HuH-7.5 (cell line): ENCODE measurements at regions not wholly inside any gene's neighbourhood (a gene's known extent, or its start where the extent isn't known, plus 50 kb on each side); places are given as distances from the start of the nearest gene placed in this dataset.
"Not testable (repeated sequence)": the region's sequence is repeated elsewhere in the genome, so short reads cannot be mapped to it uniquely, and the experiment has no call there.

Experiments used
- DNase-seq: peaks from one replicate; pipeline ENCODE4 v3.0.0; 2011; ENCODE audit warnings: low spot score

- DNase-seq = no peak
These were observed 63.5 kb downstream of the SPATA31D1 start for GRCh38 chr9:82052081-82052480.

GRCh38 chr9:82054264-82055015 is 65.9 kb downstream of the SPATA31D1 start:
- no peak for DNase-seq

- DNase-seq = no peak
These were observed 69.2 kb downstream of the SPATA31D1 start for GRCh38 chr9:82057805-82058204.

- not testable (repeated sequence) for DNase-seq
These were observed 73.2 kb downstream of the SPATA31D1 start for GRCh38 chr9:82061801-82062200.

GRCh38 chr9:82062245-82062644 is 73.7 kb downstream of the SPATA31D1 start:
- no peak for DNase-seq

GRCh38 chr9:82073551-82074543 is 85.3 kb downstream of the SPATA31D1 start:
- no peak for DNase-seq

- no peak for DNase-seq
These were observed 91.7 kb downstream of the SPATA31D1 start for GRCh38 chr9:82080265-82080664.

GRCh38 chr9:82081496-82081895 is 92.9 kb downstream of the SPATA31D1 start:
- DNase-seq = no peak

GRCh38 chr9:82082563-82082962 is 94.0 kb downstream of the SPATA31D1 start:
- no peak for DNase-seq

GRCh38 chr9:82088591-82088990 is 100.0 kb downstream of the SPATA31D1 start:
- no peak for DNase-seq

GRCh38 chr9:82090046-82090445 is 101.5 kb downstream of the SPATA31D1 start:
- no peak for DNase-seq

GRCh38 chr9:82091100-82091499 is 102.5 kb downstream of the SPATA31D1 start:
- no peak for DNase-seq

GRCh38 chr9:82091610-82092009 is 103.0 kb downstream of the SPATA31D1 start:
- no peak for DNase-seq

GRCh38 chr9:82101475-82101874 is 112.9 kb downstream of the SPATA31D1 start:
- no peak for DNase-seq

GRCh38 chr9:82104252-82104651 is 115.7 kb downstream of the SPATA31D1 start:
- no peak for DNase-seq

- DNase-seq = no peak
These were observed 117.2 kb downstream of the SPATA31D1 start for GRCh38 chr9:82105729-82106128.

GRCh38 chr9:82106536-82106935 is 118.0 kb downstream of the SPATA31D1 start:
- DNase-seq = no peak

GRCh38 chr9:82108474-82108873 is 119.9 kb downstream of the SPATA31D1 start:
- DNase-seq = no peak

GRCh38 chr9:82108941-82109340 is 120.4 kb downstream of the SPATA31D1 start:
- no peak for DNase-seq

GRCh38 chr9:82109626-82110025 is 121.1 kb downstream of the SPATA31D1 start:
- no peak for DNase-seq

- DNase-seq = no peak
These were observed 122.3 kb downstream of the SPATA31D1 start for GRCh38 chr9:82110881-82111280.

GRCh38 chr9:82115331-82115730 is 126.8 kb downstream of the SPATA31D1 start:
- DNase-seq = no peak

- DNase-seq = no peak
These were observed 127.3 kb downstream of the SPATA31D1 start for GRCh38 chr9:82115900-82116299.
